HFFc6 (cell line): ENCODE measurements at regions not wholly inside any gene's neighbourhood (a gene's known extent, or its start where the extent isn't known, plus 50 kb on each side); places are given as distances from the start of the nearest gene placed in this dataset.
"Not testable (repeated sequence)": the region's sequence is repeated elsewhere in the genome, so short reads cannot be mapped to it uniquely, and the experiment has no call there.

Experiments
- DNase-seq: peaks from one replicate; pipeline ENCODE4 v3.0.0-alpha.2; 2018
- H3K27ac Mint-ChIP-seq: 2 replicates; pipeline ENCODE4 v1.8.0; 2020; ENCODE audit warnings: mild to moderate bottlenecking, mixed read lengths
- H3K27me3 Mint-ChIP-seq: 2 replicates; pipeline ENCODE4 v1.8.0; 2021; ENCODE audit warnings: mild to moderate bottlenecking, moderate library complexity, mixed read lengths; ENCODE audit not compliant: insufficient read depth
- H3K36me3 Mint-ChIP-seq: 2 replicates; pipeline ENCODE4 v1.8.0; 2021; ENCODE audit warnings: low read depth, mixed read lengths
- H3K4me1 Mint-ChIP-seq: 2 replicates; pipeline ENCODE4 v1.8.0; 2020; ENCODE audit warnings: low read depth, mixed read lengths
- H3K4me3 Mint-ChIP-seq: 2 replicates; pipeline ENCODE4 v1.8.0; 2020; ENCODE audit warnings: mild to moderate bottlenecking, moderate library complexity, mixed read lengths
- H3K9me3 Mint-ChIP-seq: 2 replicates; pipeline ENCODE4 v1.8.0; 2020; ENCODE audit warnings: mild to moderate bottlenecking, mixed read lengths
- CTCF ChIP-seq: fragments of 200-600 bp; sonication (generic); IDR thresholded peaks from 2 replicates; pipeline ENCODE4 v1.5.0; 2021; ENCODE audit warnings: antibody characterized with exemption, mild to moderate bottlenecking

DNA sequence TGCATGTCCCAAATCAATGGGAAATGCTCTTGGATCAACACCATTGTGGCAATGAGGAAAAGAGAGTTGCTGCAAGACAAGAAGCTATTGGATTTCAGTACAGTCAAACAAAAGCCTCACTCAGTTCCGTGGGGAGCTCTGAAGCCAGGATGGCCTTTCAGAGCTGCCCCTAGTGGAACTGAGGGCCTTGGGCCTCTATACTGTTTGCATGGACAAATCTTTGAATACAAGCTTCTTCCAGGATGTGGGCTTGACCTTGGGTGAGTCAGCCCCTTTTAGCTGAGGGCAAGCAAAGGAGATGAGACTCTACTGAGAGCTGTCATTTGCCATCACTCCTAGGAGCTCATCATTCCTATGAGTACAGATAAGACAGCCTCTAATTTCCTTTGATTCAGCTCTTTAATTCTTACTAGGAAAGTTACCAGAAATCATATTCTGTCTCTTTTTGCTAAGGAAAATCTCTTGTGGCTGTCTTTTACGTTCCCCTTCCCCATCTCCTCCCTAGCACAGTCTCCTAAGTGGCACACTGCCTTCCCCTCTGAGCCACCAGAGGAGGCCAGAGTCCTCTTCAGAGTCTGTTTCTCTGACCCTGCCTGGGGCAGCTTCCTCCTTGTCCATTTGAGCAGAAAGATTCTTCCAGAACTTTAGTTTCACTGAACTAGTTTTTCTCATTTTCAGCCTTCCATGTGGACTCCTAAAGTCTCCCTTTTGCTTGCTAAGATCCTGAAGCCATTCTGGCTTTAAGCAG is 168.8 kb upstream of the POC5 start:
- no peak for TF ChIP-seq CTCF
- H3K9me3 Mint-ChIP-seq = peaks cover 28% of the 10 kb centered on the region
- 0 out of 2 replicates have a peak, but pooled peaks cover 5% of the 10 kb centered on the region for H3K36me3 Mint-ChIP-seq
- no peaks in the 10 kb centered on the region for H3K4me1 Mint-ChIP-seq
- no peak overlapping the region for H3K4me3 Mint-ChIP-seq
- H3K27ac Mint-ChIP-seq = no peak overlapping the region
- H3K27me3 Mint-ChIP-seq = no peaks in the 10 kb centered on the region
- no peak for DNase-seq

- no peak for DNase-seq
- no peaks in the 10 kb centered on the region for H3K27me3 Mint-ChIP-seq
- H3K27ac Mint-ChIP-seq = no peak overlapping the region
- no peaks in the 10 kb centered on the region for H3K4me1 Mint-ChIP-seq
- no peak for TF ChIP-seq CTCF
- H3K9me3 Mint-ChIP-seq = peaks cover 26% of the 10 kb centered on the region
- H3K4me3 Mint-ChIP-seq = no peak overlapping the region
- H3K36me3 Mint-ChIP-seq = 0 out of 2 replicates have a peak, but pooled peaks cover 5% of the 10 kb centered on the region
These were observed 168.1 kb upstream of the POC5 start for GRCh38 chr5:75885321-75885720.

DNA sequence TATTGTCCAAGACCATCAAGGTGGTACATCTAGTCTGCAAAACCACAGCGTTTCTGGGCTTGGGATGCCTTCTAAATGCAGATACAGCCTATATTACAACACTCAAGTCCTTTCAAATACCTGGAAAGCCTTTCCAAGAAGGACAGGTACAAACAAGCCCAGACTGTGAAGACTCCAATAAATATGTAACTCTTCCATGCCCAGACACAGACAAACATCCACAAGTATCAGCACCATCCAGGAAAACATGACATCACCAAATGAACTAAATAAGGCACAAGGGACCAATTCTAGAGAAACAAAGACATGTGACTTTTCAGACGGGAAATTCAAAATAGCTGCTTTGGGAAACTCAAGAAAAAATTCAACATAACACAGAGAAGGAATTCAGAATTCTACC is 152.7 kb upstream of the POC5 start:
- Mint-ChIP-seq H3K27me3 (no peaks in the 10 kb centered on the region; the same call in none of the 2 replicates), H3K27ac (no peak overlapping the region), H3K9me3 (peaks cover 33% of the 10 kb centered on the region), H3K4me3 (no peak overlapping the region), H3K36me3 (peaks cover 4% of the 10 kb centered on the region; the same call in 1 of the 2 replicates), H3K4me1 (no peaks in the 10 kb centered on the region)
- no peak for TF ChIP-seq CTCF
- DNase-seq = no peak

- peaks cover 38% of the 10 kb centered on the region for H3K9me3 Mint-ChIP-seq
- H3K27me3 Mint-ChIP-seq = peaks cover 2% of the 10 kb centered on the region
These were observed 145.6 kb upstream of the POC5 start for GRCh38 chr5:75862872-75863271.

DNA sequence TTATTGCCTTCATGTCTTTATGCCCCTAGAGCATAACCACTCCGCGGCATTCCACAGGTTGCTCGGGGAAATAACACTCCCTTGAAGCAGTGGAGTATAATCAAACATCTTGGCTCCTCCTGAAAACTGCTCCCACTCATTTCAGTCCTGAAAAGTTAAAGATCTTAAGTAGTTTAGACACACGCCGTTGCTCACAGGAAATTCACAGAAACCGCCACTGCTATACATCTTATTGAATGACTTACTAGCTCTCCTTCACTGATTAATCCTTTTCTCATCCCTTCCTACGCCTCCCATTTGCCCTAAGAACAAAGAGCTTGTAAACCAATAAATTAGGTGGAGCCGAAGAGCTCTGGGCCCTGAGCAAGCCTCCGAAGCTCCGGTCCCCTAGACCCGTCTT is 142.4 kb upstream of the POC5 start:
- not testable (repeated sequence) for H3K27me3 Mint-ChIP-seq, DNase-seq, H3K4me1 Mint-ChIP-seq, H3K4me3 Mint-ChIP-seq, H3K36me3 Mint-ChIP-seq, H3K27ac Mint-ChIP-seq
- H3K9me3 Mint-ChIP-seq = peaks cover 46% of the 10 kb centered on the region

More at GRCh38 chr5:75862872-75863271, 145.6 kb upstream of the POC5 start:
- Mint-ChIP-seq H3K36me3 (peaks cover 5% of the 10 kb centered on the region; the same call in 1 of the 2 replicates), H3K27ac (no peak overlapping the region), H3K4me1 (no peaks in the 10 kb centered on the region), H3K4me3 (no peak overlapping the region)
- DNase-seq = no peak
- TF ChIP-seq CTCF = no peak

GRCh38 chr5:75856056-75856455 is 138.8 kb upstream of the POC5 start:
- Mint-ChIP-seq H3K36me3 (no peaks in the 10 kb centered on the region; the same call in 1 of the 2 replicates), H3K9me3 (peaks cover 46% of the 10 kb centered on the region), H3K4me3 (no peak overlapping the region), H3K27ac (no peak overlapping the region), H3K27me3 (peaks cover 2% of the 10 kb centered on the region; the same call in 1 of the 2 replicates), H3K4me1 (no peaks in the 10 kb centered on the region)
- no peak for TF ChIP-seq CTCF
- no peak for DNase-seq
